K562 (cell line): ENCODE measurements at regions not wholly inside any gene's neighbourhood (a gene's known extent, or its start where the extent isn't known, plus 50 kb on each side); places are given as distances from the start of the nearest gene placed in this dataset.

Source experiments
- ATAC-seq: fragments of 200-7000 bp; cut with Tn5 transposase; 3 replicates; pipeline ENCODE4 v1.9.1; 2020; ENCODE audit warnings: moderate library complexity
- BruUV-seq: library from RNA; stranded (reverse); fragments of 400-500 nt; replicated peaks from 2 replicates; lab custom pipeline; 2021; lab: Mats Ljungman, UMichigan
- CTCF ChIA-PET: fragments of 300-600 bp; formaldehyde crosslinking; extraction: SDS; loops from one replicate; lab custom pipeline; 2021; ENCODE audit warnings: low intra/inter-chr PET ratio; lab: Yijun Ruan, JAX
- POLR2A ChIA-PET: fragments of 300-600, 350-650 bp; sonication (Branson Sonifier 250); formaldehyde crosslinking; extraction: SDS; loops from one replicate; lab custom pipeline; 2021; ENCODE audit warnings: antibody characterized with exemption, inconsistent platforms; lab: Yijun Ruan, JAX
- DNase-seq, 4 experiments: peaks; one replicate each; pipeline versions ENCODE4 v3.0.0 to v3.0.0-alpha.2; 2011 to 2018; ENCODE audit warnings: low spot score in 3 of 4, mixed read lengths in 3 of 4; ENCODE audit errors: extremely low read depth in 1 of 4
- FAIRE-seq: peaks from 2 replicates; lab custom pipeline; 2011; peaks lifted over from hg19 to GRCh38; lab: Jason Lieb, UNC
- H2AFZ ChIP-seq: 2 replicates; pipeline ENCODE4 v1.6.0; 2011; ENCODE audit warnings: low read depth, low read length, control low read depth, inconsistent platforms
- H3K27ac ChIP-seq: fragments of 200-600 bp; 3 replicates; pipeline ENCODE4 v1.8.0; 2011; ENCODE audit warnings: low read depth, mild to moderate bottlenecking, control low read depth, inconsistent platforms, low read length, moderate library complexity, mixed read lengths; ENCODE audit errors: extremely low read depth
- H3K27me3 ChIP-seq, 2 experiments: fragments of 300-600 bp in 1 of 2; 2 replicates in 1 of 2; 3 replicates in 1 of 2; pipeline versions ENCODE4 v1.6.0 to v1.8.0; 2011; ENCODE audit warnings: inconsistent platforms in 2 of 2, low read length in 2 of 2, mild to moderate bottlenecking in 1 of 2, mixed read lengths in 1 of 2, moderate library complexity in 1 of 2; ENCODE audit not compliant: control insufficient read depth in 2 of 2, insufficient read depth in 2 of 2
- H3K36me3 ChIP-seq: fragments of 300-600 bp; 3 replicates; pipeline ENCODE4 v1.8.0; 2011; ENCODE audit warnings: mild to moderate bottlenecking, low read length, inconsistent platforms; ENCODE audit not compliant: control insufficient read depth, insufficient read depth
- H3K4me1 ChIP-seq, 2 experiments: fragments of 200-600 bp in 1 of 2; replicated peaks in 1 of 2; 2 replicates in 1 of 2; 3 replicates in 1 of 2; pipeline versions ENCODE4 v1.5.1 to v1.8.0; 2011; ENCODE audit warnings: inconsistent platforms in 2 of 2, low read length in 2 of 2, mild to moderate bottlenecking in 1 of 2, mixed read lengths in 1 of 2, moderate library complexity in 1 of 2; ENCODE audit not compliant: control insufficient read depth in 2 of 2, insufficient read depth in 2 of 2
- H3K4me2 ChIP-seq: 2 replicates; pipeline ENCODE4 v1.6.1; 2011; ENCODE audit warnings: low read length, control low read depth, inconsistent platforms, mixed read lengths; ENCODE audit not compliant: insufficient read depth
- H3K4me3 ChIP-seq: fragments of 200-600 bp; sonication (generic), shearing (Covaris generic); 2 replicates; pipeline ENCODE4 v1.5.1; 2016; ENCODE audit warnings: control low read depth, inconsistent platforms
- H3K79me2 ChIP-seq: fragments of 200-600 bp; 3 replicates; pipeline ENCODE4 v1.8.0; 2011; ENCODE audit warnings: low read length, inconsistent platforms; ENCODE audit not compliant: control insufficient read depth, insufficient read depth
- H3K9ac ChIP-seq, 2 experiments: 2 replicates each; pipeline versions ENCODE4 v1.6.0 to v1.6.1; 2011; ENCODE audit warnings: low read depth in 2 of 2, low read length in 2 of 2, control low read depth in 1 of 2, inconsistent platforms in 1 of 2, mild to moderate bottlenecking in 1 of 2, mixed read lengths in 1 of 2; ENCODE audit not compliant: insufficient read depth in 1 of 2
- H3K9me1 ChIP-seq: one replicate; pipeline ENCODE4 v1.6.0; 2011; ENCODE audit warnings: inconsistent platforms, mild to moderate bottlenecking, low read length, moderate library complexity; ENCODE audit not compliant: control insufficient read depth, insufficient read depth
- H3K9me3 ChIP-seq: replicated peaks from 2 replicates; pipeline ENCODE4 v1.5.1; 2011; ENCODE audit warnings: low read depth, low read length, inconsistent platforms; ENCODE audit not compliant: control insufficient read depth, insufficient read depth
- H4K20me1 ChIP-seq: replicated peaks from 2 replicates; pipeline ENCODE4 v1.6.1; 2011; ENCODE audit warnings: low read length, inconsistent platforms, mixed read lengths; ENCODE audit not compliant: control insufficient read depth, insufficient read depth
- BCL6 ChIP-seq: fragments of 250-450 bp; sonication (Bioruptor Pico); IDR thresholded peaks from 2 replicates; pipeline ENCODE4 v1.4.0; 2020
- FOXJ2 ChIP-seq: fragments of 200-800 bp; sonication (Bioruptor generic); IDR thresholded peaks from 2 replicates; pipeline ENCODE4 v1.6.1; 2016; ENCODE audit warnings: missing genetic modification characterization, missing compliant biosample characterization
- FOXK2 ChIP-seq, 2 experiments: fragments of 450-650 bp; IDR thresholded peaks in 1 of 2; conservative IDR thresholded peaks in 1 of 2; 2 replicates each; pipeline ENCODE4 v1.6.1; 2016; ENCODE audit warnings: low read depth in 2 of 2, mild to moderate bottlenecking in 1 of 2
- GTF2F1 ChIP-seq: IDR thresholded peaks from 2 replicates; pipeline ENCODE4 v1.6.1; 2011; ENCODE audit warnings: low read depth, low read length, improper control_type of control experiment
- MTA1 ChIP-seq: fragments of 450-650 bp; IDR thresholded peaks from 2 replicates; pipeline ENCODE4 v1.6.1; 2017; ENCODE audit warnings: borderline replicate concordance
- NEUROD1 ChIP-seq: fragments of 150-350 bp; IDR thresholded peaks from 2 replicates; pipeline ENCODE4 v1.6.1; 2014; ENCODE audit warnings: borderline replicate concordance, low read length, low read depth; ENCODE audit not compliant: partially characterized antibody
- NONO ChIP-seq, 2 experiments: fragments of 200-400 bp in 1 of 2; fragments of 450-650 bp in 1 of 2; formaldehyde crosslinking in 1 of 2; IDR thresholded peaks; 2 replicates each; pipeline ENCODE4 v1.6.1; 2017; ENCODE audit warnings: low read depth in 2 of 2, mild to moderate bottlenecking in 2 of 2, moderate library complexity in 2 of 2, low read length in 1 of 2
- SREBF2 ChIP-seq: sonication (generic); formaldehyde crosslinking; IDR thresholded peaks from 2 replicates; pipeline ENCODE4 v1.4.0; 2020; ENCODE audit warnings: mild to moderate bottlenecking, missing genetic modification reagents
- ZFX ChIP-seq: sonication (generic); formaldehyde crosslinking; IDR thresholded peaks from 2 replicates; pipeline ENCODE4 v1.8.0; 2022; ENCODE audit warnings: mild to moderate bottlenecking, missing genetic modification reagents, moderate library complexity
- ZNF324 ChIP-seq: fragments of 250-450 bp; sonication (Bioruptor Pico); IDR thresholded peaks from 2 replicates; pipeline ENCODE4 v1.4.0; 2020; ENCODE audit warnings: mild to moderate bottlenecking
- ZNF551 ChIP-seq: fragments of 250-450 bp; sonication (Bioruptor Pico); IDR thresholded peaks from 2 replicates; pipeline ENCODE4 v1.5.0; 2021; ENCODE audit warnings: mild to moderate bottlenecking, moderate library complexity
- ZNF696 ChIP-seq: fragments of 250-450 bp; sonication (Bioruptor Pico); conservative IDR thresholded peaks from 2 replicates; pipeline ENCODE4 v1.4.0; 2020; ENCODE audit warnings: mild to moderate bottlenecking, moderate library complexity
- ZNF77 ChIP-seq: fragments of 250-450 bp; sonication (Bioruptor Pico); IDR thresholded peaks from 2 replicates; pipeline ENCODE4 v1.5.0; 2020
- WGBS: fragments of 100-300 bp; shearing (Covaris generic); methylation state at CpG from one replicate; pipeline ENCODE4 v1.1.6; 2016; ENCODE audit warnings: low coverage, mixed read lengths; ENCODE audit not compliant: insufficient coverage; ENCODE audit errors: missing lambda C conversion rate; 5-methylcytosine and 5-hydroxymethylcytosine counted together
- in situ Hi-C: fragments of 300-500 bp; cut with MboI; formaldehyde crosslinking; loops from 4 replicates; pipeline ENCODE4 v1.15.0; 2018; ENCODE audit warnings: inconsistent platforms, mixed read lengths
- intact Hi-C: fragments of 100-400 bp; cut with micrococcal nuclease; formaldehyde crosslinking; loops from 2 replicates; pipeline ENCODE4 v1.14.2; 2022
- TF ChIP-seq, protein P1 (sequence below): sonication (generic); formaldehyde crosslinking; IDR thresholded peaks from 2 replicates; pipeline ENCODE4 v1.8.1; 2023; ENCODE audit warnings: mild to moderate bottlenecking, missing genetic modification reagents
- TF ChIP-seq, protein P2 (sequence below): fragments of 250-450 bp; sonication (Bioruptor Pico); IDR thresholded peaks from 2 replicates; pipeline ENCODE4 v1.9.0; 2021; ENCODE audit warnings: mild to moderate bottlenecking
- TF ChIP-seq, protein P3 (sequence below): fragments of 250-450 bp; sonication (Bioruptor Pico); IDR thresholded peaks from 2 replicates; pipeline ENCODE4 v1.5.0; 2021; ENCODE audit warnings: mild to moderate bottlenecking, borderline replicate concordance

DNA sequence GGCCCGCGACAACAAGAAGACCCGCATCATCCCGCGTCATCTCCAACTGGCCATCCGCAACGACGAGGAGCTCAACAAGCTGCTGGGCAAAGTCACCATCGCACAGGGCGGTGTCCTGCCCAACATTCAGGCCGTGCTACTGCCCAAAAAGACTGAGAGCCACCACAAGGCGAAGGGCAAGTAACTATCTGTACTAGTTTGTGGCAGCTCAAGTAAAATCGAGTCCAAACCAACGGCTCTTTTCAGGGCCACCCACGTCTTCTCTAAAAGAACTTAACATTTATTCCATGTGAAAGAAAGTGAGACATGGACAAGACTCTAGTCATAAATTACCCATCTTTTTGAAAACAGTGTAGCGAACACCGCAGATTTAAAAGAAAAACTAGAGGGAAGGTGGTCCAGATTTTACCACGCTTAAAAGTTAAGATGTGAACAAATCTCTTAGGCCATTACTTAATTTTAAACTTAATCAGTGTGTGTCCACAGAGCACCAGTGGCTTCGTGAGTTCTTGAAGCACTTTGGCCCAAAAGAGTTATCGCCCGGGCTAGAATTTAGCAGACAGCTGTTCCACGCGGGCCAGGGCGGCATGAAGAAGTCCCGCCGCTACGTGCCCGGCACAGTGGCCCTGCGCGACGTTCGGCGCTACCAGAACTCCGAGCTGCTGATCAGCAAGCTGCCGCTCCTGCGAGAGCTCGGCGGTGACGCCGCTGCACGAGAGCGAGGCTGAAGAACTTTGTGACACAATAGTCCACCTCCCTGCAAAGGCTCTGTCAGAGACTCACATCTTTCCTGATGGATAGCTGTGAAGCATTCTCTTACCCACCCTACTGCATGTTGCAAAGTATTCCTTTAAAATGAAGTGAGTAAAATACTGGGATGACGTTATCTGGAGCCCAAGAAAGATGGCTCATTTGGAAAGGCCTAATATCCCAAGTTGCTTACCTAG is 113.9 kb upstream of the PRSS16 start:
- Histone ChIP-seq H3K4me3 (peak overlapping the region; percentile 53), H3K36me3 (peaks cover 52% of the 10 kb centered on the region), H4K20me1 (peaks cover 11% of the 10 kb centered on the region; the same call in 1 of the 2 replicates), H3K27me3 (no peaks in the 10 kb centered on the region), H3K9me3 (no peaks in the 10 kb centered on the region), H3K79me2 (peaks cover 97% of the 10 kb centered on the region), H3K9ac (peak overlapping the region; percentile 88 to 97), H2AFZ (no peak overlapping the region), H3K9me1 (no peaks in the 10 kb centered on the region), H3K4me1 (peaks cover 6 to 15% of the 10 kb centered on the region in 2 experiments; a peak in 4 of 5 replicates), H3K27ac (peak overlapping the region; percentile 88), H3K4me2 (peak overlapping the region; percentile 92)
- FAIRE-seq, result no peak
- in situ Hi-C loops (loop anchor here (5.0 kb wide), 3 partner anchors 936 to 1101 kb away; a partner anchor contains a TSS), intact Hi-C loops (loop anchor here (2.0 to 10.0 kb wide), 3 partner anchors 705 to 977 kb away; a partner anchor contains a TSS)
- ATAC-seq, result peak; percentile 17
- TSS peak; percentile 77 for BruUV-seq
- under 1% methylated on average over 43 of the region's 43 CpGs for WGBS
- peak in 1 of 4 experiments; percentile 85 for DNase-seq
- ChIA-PET POLR2A (interaction anchor here (0.5 to 9.3 kb wide), 69 partner anchors 9 to 1409 kb away, joined by 3 to 726 read pairs (median 5); partner anchors contain the start of gene ZNF184), CTCF (interaction anchor here (0.6 kb wide), 1 partner anchor 8 kb away, joined by 4 read pairs; no protein-coding TSS in a partner anchor)
- TF ChIP-seq, protein P1, sequence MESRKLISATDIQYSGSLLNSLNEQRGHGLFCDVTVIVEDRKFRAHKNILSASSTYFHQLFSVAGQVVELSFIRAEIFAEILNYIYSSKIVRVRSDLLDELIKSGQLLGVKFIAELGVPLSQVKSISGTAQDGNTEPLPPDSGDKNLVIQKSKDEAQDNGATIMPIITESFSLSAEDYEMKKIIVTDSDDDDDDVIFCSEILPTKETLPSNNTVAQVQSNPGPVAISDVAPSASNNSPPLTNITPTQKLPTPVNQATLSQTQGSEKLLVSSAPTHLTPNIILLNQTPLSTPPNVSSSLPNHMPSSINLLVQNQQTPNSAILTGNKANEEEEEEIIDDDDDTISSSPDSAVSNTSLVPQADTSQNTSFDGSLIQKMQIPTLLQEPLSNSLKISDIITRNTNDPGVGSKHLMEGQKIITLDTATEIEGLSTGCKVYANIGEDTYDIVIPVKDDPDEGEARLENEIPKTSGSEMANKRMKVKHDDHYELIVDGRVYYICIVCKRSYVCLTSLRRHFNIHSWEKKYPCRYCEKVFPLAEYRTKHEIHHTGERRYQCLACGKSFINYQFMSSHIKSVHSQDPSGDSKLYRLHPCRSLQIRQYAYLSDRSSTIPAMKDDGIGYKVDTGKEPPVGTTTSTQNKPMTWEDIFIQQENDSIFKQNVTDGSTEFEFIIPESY (CRISPR knock-in tag), result peak; percentile 46; the same call in 1 of the 2 replicates
- TF ChIP-seq ZNF324 (peak; percentile 69; the same call in 1 of the 2 replicates), FOXK2 (conservative IDR thresholded peaks at IDR 0.05 in 1 of 2, IDR thresholded peaks at IDR 0.05 in 1 of 2; ENCODE audit: low read depth in 2 of 2) (peak in 1 of 2 experiments; percentile 78; a peak in 2 of 4 replicates), NEUROD1 (no peak), FOXJ2 (tag) (no peak), SREBF2 (CRISPR knock-in tag) (no peak), BCL6 (no peak; the same call in 1 of the 2 replicates), GTF2F1 (no peak), NONO (IDR thresholded peaks at IDR 0.05; ENCODE audit: low read depth in 2 of 2, low read length in 1 of 2) (peak in 1 of 2 experiments; percentile 39; a peak in 2 of 4 replicates), ZFX (peak; percentile 83), ZNF77 (CRISPR knock-in tag) (peak; percentile 85), ZNF551 (peak; percentile 93), MTA1 (no peak; the same call in 1 of the 2 replicates), ZNF696 (CRISPR knock-in tag) (peak; percentile 72; the same call in 1 of the 2 replicates)
- TF ChIP-seq, protein P2, sequence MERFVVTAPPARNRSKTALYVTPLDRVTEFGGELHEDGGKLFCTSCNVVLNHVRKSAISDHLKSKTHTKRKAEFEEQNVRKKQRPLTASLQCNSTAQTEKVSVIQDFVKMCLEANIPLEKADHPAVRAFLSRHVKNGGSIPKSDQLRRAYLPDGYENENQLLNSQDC (CRISPR knock-in tag), result peak; percentile 99
- TF ChIP-seq, protein P3, sequence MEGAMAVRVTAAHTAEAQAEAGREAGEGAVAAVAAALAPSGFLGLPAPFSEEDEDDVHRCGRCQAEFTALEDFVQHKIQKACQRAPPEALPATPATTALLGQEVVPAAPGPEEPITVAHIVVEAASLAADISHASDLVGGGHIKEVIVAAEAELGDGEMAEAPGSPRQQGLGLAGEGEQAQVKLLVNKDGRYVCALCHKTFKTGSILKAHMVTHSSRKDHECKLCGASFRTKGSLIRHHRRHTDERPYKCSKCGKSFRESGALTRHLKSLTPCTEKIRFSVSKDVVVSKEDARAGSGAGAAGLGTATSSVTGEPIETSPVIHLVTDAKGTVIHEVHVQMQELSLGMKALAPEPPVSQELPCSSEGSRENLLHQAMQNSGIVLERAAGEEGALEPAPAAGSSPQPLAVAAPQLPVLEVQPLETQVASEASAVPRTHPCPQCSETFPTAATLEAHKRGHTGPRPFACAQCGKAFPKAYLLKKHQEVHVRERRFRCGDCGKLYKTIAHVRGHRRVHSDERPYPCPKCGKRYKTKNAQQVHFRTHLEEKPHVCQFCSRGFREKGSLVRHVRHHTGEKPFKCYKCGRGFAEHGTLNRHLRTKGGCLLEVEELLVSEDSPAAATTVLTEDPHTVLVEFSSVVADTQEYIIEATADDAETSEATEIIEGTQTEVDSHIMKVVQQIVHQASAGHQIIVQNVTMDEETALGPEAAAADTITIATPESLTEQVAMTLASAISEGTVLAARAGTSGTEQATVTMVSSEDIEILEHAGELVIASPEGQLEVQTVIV (CRISPR knock-in tag), result peak; percentile 75; the same call in 1 of the 2 replicates
